ENCODE measurements at regions not wholly inside any gene's neighbourhood (a gene's known extent, or its start where the extent isn't known, plus 50 kb on each side); places are given as distances from the start of the nearest gene placed in this dataset.

DNA sequence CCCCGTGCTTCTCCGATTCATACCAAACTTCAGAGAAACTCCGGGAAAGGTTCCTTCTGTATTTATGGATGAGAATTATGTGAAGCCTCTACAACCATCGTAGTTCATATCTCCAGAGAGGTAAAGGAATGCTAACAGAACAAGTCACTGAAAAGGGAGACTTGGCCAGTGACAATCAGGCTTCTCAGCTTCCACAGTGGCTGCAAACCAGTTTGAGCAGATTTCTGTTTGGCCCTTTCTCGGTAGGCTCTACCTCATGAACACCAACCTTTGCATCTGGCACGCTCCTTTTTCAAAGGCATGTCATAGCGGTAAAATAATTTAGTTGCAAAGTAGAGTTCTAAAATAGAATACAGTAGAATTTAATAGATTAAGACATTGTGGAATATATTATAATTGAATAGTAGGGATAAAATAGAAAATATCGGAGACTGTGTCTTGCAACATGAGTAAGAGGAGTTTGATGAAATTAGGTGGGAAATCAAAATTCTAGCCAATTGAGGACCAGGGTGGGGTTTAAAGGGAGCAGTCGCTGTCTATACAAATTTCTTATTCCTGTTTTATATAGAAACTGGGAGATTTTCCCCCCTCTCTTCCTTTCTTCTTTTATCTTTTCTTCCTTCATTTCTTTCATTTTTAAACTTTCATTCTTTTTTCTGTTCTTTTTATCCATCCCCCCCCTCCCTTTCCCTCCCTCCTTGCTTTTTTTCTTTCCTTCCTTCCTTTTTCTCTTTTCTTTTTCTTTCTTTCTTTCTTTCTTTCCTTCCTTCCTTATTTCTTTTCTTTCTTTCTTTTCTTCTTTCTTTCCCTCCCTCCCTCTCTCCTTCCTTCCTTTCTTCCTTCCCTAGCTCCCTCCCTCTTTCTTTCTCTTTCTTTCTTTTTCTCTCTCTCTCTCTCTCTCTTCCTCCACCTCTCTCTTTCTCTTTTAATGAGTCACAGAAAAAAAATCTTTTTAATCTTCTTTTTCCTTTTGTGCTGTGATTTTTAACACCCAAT is 161.5 kb upstream of the KLF6 start:
- DNase-seq (ENCODE audit: low spot score) = no peak
- H3K27ac ChIP-seq = peak overlapping the region; percentile 75 to 85
- no peak overlapping the region for H3K4me3 ChIP-seq
- TF ChIP-seq, protein P1, sequence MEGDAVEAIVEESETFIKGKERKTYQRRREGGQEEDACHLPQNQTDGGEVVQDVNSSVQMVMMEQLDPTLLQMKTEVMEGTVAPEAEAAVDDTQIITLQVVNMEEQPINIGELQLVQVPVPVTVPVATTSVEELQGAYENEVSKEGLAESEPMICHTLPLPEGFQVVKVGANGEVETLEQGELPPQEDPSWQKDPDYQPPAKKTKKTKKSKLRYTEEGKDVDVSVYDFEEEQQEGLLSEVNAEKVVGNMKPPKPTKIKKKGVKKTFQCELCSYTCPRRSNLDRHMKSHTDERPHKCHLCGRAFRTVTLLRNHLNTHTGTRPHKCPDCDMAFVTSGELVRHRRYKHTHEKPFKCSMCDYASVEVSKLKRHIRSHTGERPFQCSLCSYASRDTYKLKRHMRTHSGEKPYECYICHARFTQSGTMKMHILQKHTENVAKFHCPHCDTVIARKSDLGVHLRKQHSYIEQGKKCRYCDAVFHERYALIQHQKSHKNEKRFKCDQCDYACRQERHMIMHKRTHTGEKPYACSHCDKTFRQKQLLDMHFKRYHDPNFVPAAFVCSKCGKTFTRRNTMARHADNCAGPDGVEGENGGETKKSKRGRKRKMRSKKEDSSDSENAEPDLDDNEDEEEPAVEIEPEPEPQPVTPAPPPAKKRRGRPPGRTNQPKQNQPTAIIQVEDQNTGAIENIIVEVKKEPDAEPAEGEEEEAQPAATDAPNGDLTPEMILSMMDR (IDR thresholded peaks at IDR 0.05) = no peak

DNA sequence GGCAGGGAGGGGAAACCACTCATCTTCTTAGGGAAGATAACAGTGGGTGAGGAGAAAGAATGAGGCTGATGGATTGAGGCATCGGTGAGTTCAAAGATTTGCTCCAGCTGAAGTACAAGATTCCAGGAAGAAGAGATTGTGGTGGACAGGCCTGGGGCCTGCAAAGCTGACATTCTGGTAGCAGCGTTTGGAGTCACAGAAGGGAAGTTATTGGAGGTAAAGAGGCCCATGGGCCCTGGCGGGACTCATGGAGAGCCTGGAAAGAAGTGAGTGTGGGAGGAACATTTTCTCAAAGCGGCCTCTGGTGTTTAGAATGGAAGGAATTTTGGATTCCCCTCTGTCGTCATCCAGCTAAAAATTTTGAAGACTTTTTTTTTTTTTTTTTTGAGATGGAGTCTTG is 160.0 kb upstream of the KLF6 start:
- H3K27ac ChIP-seq = peak overlapping the region; percentile 75 to 85
- TF ChIP-seq, protein P1 (IDR thresholded peaks at IDR 0.05) = no peak
- H3K4me3 ChIP-seq = no peak overlapping the region
- DNase-seq (ENCODE audit: low spot score) = no peak

DNA sequence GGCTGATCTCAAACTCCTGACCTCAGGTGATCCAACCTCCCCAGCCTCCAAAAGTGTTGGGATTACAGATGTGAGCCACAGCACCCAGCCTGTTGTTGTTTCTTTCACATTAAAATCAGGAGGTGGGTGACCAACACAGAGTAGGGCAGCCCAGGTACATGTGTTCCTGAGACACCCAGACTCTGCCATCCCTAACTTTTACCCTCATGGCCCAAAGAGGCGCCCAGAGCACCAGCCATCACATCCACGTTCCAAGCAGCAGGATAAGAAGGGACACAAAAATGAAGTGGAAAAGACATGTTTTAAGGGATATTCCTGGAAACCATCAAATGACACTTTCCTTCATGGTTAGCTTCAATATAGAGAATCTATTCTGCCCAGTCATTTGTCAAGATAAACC is 159.6 kb upstream of the KLF6 start:
- no peak for DNase-seq (ENCODE audit: low spot score)
- H3K4me3 ChIP-seq = no peak overlapping the region
- peak overlapping the region; percentile 75 to 85 for H3K27ac ChIP-seq
- TF ChIP-seq, protein P1 (IDR thresholded peaks at IDR 0.05) = no peak

DNA sequence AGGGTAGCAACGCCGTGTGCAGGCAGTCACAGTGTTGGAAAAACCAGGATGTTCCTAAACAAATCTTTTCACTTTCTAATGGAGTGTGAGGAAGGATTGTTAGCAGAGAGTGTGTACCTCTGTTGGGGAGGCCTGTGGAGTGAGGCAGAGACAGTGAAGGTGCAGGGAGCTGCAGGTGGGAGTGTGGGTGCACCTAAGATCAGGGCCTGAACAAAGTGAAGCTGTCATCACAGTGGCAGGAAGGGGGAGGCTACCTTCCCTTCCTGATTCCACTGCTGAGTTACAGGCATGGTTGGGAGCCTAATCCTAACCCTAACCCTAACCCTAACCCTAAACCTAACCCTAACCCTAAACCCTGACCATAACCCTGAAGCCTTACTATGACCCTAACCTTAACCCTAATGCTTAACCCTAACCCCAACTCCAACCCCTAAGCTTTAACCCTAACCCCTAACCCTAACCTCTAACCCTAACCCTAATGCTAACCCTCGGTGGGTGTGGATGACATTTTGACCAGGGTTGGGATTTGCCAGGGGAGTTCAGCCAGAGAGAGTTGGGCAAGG is 158.8 kb upstream of the KLF6 start:
- TF ChIP-seq, protein P1 (IDR thresholded peaks at IDR 0.05) = no peak
- no peak for DNase-seq (ENCODE audit: low spot score)
- Histone ChIP-seq H3K27ac (peak overlapping the region in 1 of 2 donors; percentile 54), H3K4me3 (no peak overlapping the region)

DNA sequence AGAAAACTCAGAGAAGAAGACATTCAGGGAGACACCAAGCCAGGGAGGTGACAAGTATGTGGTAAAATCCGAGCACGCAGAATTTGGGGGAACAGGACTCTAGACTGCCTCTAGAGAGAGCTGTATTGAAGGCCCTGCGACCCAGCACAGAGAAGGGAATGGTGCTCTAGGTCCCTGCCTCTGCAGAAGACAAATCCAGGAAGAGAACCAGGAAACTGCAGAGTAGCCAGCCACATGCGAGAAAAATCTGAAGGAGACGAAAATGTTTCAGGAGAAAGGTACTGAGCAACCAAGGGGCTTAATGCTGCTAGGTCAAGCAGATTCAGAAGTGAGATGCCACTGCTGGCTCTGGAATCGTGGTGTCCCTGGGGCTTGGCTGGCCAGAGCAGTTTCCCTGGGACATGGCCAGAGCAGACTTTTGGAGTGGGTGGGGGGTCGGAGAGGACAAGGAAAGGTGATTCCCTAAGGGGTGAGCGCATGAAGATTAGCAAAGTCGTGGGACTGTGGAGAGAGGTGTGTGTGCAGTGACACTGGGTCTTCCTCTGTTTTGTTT is 158.0 kb upstream of the KLF6 start:
- DNase-seq (ENCODE audit: low spot score) = no peak
- no peak overlapping the region for H3K4me3 ChIP-seq
- TF ChIP-seq, protein P1 (IDR thresholded peaks at IDR 0.05) = no peak
- H3K27ac ChIP-seq = peak overlapping the region; percentile 33 to 37

DNA sequence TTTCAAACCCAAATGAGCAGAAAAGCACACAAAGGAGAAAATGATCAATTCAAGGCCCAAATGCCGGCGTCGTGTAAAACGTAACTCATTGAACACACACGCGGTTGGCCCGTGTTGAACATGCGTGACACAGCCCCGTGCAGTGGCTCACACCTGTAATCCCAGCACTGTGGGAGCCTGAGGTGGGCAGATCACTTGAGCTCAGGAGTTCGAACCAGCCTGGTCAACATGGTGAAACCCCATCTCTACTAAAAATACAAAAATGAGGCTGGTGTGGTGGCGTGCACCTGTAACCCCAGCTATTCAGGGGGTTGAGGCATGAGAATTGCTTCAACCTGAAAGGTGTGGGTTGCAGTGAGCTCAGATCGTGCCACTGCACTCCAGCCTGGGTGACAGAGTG is 156.7 kb upstream of the KLF6 start:
- H3K27ac ChIP-seq = no peak overlapping the region

More for the DNA sequence above, 156.7 kb upstream of the KLF6 start:
- TF ChIP-seq, protein P1 (IDR thresholded peaks at IDR 0.05) = no peak
- DNase-seq (ENCODE audit: low spot score) = no peak
- no peak overlapping the region for H3K4me3 ChIP-seq
